SK-N-SH (cell line): ENCODE measurements at regions not wholly inside any gene's neighbourhood (a gene's known extent, or its start where the extent isn't known, plus 50 kb on each side); places are given as distances from the start of the nearest gene placed in this dataset.

Source experiments
- TF ChIP-seq, protein P1 (sequence below): fragments of 150-350 bp; IDR thresholded peaks from 2 replicates; pipeline ENCODE4 v1.6.1; 2017; ENCODE audit warnings: antibody characterized with exemption, low read length, low read depth, borderline replicate concordance
- TF ChIP-seq, protein P2 (sequence below): IDR thresholded peaks from 2 replicates; pipeline ENCODE4 v1.4.0; 2012; ENCODE audit warnings: low read depth

DNA sequence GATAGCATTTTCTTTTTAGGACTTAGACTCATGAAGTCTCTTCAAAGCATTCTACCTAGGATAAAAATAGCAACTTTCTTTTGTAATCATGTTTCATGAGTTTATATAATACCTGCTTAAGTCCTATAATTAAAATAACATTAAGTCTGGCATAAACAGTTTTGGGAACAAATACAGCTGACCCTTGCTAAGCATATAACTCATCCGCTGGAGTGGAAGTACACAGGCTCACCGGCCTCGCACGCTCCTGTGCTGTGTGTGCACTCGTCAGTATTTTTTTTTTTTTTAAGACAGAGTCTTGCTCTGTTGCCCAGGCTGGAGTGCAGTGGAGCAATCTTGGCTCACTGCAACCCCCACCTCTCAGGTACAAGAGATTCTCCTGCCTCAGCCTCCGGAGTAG, 221.8 kb downstream of the ADAMTS15 start:
- TF ChIP-seq, protein P1, sequence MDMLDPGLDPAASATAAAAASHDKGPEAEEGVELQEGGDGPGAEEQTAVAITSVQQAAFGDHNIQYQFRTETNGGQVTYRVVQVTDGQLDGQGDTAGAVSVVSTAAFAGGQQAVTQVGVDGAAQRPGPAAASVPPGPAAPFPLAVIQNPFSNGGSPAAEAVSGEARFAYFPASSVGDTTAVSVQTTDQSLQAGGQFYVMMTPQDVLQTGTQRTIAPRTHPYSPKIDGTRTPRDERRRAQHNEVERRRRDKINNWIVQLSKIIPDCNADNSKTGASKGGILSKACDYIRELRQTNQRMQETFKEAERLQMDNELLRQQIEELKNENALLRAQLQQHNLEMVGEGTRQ, result no peak
- TF ChIP-seq, protein P2, sequence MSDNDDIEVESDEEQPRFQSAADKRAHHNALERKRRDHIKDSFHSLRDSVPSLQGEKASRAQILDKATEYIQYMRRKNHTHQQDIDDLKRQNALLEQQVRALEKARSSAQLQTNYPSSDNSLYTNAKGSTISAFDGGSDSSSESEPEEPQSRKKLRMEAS, result no peak
